ENCODE measurements at regions not wholly inside any gene's neighbourhood (a gene's known extent, or its start where the extent isn't known, plus 50 kb on each side); places are given as distances from the start of the nearest gene placed in this dataset.
"Not testable (repeated sequence)": the region's sequence is repeated elsewhere in the genome, so short reads cannot be mapped to it uniquely, and the experiment has no call there.

DNA sequence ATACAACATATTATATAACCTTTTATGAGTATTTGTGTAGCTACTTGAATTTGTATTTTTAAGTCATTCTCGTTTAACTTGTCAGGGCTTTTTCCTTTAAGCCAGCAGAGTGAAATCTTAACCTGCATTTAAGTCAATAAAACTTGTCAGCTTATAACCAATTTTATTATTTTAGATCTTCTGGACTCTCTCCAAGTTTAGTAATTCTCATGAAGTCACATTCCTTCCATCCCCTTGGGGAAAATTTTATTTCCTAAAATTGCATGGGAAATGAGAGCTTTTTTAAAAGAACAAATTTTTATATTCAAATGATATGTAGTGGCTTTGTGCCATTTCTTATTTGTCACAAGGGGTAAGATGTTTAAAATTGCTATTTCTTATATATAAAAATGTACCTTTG is 74.0 kb downstream of the SEPTIN7 start:
- Histone ChIP-seq H3K27ac (ENCODE audit: low read depth in 2 of 2, low read length in 1 of 2) (peak overlapping the region in 1 of 2 experiments; percentile 54; a peak in 3 of 4 replicates), H3K27me3 (ENCODE audit: insufficient read depth) (no peaks in the 10 kb centered on the region), H3K4me1 (ENCODE audit: control insufficient read depth in 1 of 2, insufficient read depth in 2 of 2, low read depth in 1 of 2, low read length in 1 of 2) (peaks cover 9 to 31% of the 10 kb centered on the region in 2 experiments; a peak in 3 of 4 replicates), H3K9me3 (no peaks in the 10 kb centered on the region), H3K9me2 (no peaks in the 10 kb centered on the region), H3K79me2 (ENCODE audit: insufficient read depth) (peaks cover 64% of the 10 kb centered on the region), H2AFZ (ENCODE audit: low read depth) (no peak overlapping the region), H3K36me3 (replicated peaks in 1 of 2; ENCODE audit: control insufficient read depth in 1 of 2, insufficient read depth in 2 of 2, low read length in 1 of 2) (peaks cover 54 to 57% of the 10 kb centered on the region in 2 experiments), H3K9ac (no peak overlapping the region; the same call in 1 of the 2 replicates), H3K4me2 (no peak overlapping the region), H3F3A (replicated peaks; ENCODE audit: insufficient read depth) (peaks cover 40% of the 10 kb centered on the region), H4K20me1 (ENCODE audit: insufficient read depth) (peaks cover 21% of the 10 kb centered on the region), H3K4me3 (ENCODE audit: low read depth in 2 of 2, low read length in 1 of 2) (no peak overlapping the region)
- TF ChIP-seq, protein P1, sequence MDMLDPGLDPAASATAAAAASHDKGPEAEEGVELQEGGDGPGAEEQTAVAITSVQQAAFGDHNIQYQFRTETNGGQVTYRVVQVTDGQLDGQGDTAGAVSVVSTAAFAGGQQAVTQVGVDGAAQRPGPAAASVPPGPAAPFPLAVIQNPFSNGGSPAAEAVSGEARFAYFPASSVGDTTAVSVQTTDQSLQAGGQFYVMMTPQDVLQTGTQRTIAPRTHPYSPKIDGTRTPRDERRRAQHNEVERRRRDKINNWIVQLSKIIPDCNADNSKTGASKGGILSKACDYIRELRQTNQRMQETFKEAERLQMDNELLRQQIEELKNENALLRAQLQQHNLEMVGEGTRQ (IDR thresholded peaks at IDR 0.05; ENCODE audit: borderline replicate concordance, low read depth, low read length): no peak
- TF ChIP-seq GABPA (IDR thresholded peaks at IDR 0.05; ENCODE audit: low read depth): no peak
- DNase-seq: no peak
- CTCF ChIA-PET: interaction anchor here (0.9 to 2.0 kb wide), 2 partner anchors 17 to 165 kb away, joined by 3 to 6 read pairs; no protein-coding TSS in a partner anchor
- POLR2A ChIA-PET: no interaction called here
- 64% methylated on average over 1 of the region's 1 CpG for WGBS (ENCODE audit: low lambda C conversion rate)

DNA sequence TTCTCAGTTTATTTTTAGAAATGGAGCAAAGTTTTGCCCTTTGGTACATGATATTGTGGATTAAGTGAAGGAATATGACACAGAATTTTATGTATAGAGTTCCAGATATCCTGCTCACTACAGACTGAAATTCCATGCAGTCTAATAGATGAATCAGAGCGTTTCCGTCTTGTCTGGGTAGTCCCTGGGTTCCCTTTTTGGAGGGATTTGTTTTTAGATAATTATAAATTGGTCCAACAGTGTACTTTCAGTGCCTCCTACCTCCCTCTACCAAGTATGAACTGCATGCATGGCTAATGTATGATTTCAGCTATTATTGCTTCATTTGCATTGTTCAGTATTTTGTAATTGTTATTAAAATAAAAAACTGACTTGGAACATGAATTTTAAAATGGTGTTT is 74.4 kb downstream of the SEPTIN7 start:
- Histone ChIP-seq H3K79me2 (ENCODE audit: insufficient read depth) (peaks cover 60% of the 10 kb centered on the region), H3K36me3 (replicated peaks in 1 of 2; ENCODE audit: control insufficient read depth in 1 of 2, insufficient read depth in 2 of 2, low read length in 1 of 2) (peaks cover 57 to 61% of the 10 kb centered on the region in 2 experiments), H3K27ac (ENCODE audit: low read depth in 2 of 2, low read length in 1 of 2) (peak overlapping the region in 1 of 2 experiments; percentile 54; a peak in 3 of 4 replicates), H3F3A (replicated peaks; ENCODE audit: insufficient read depth) (peaks cover 40% of the 10 kb centered on the region), H3K27me3 (ENCODE audit: insufficient read depth) (no peaks in the 10 kb centered on the region), H3K4me1 (ENCODE audit: control insufficient read depth in 1 of 2, insufficient read depth in 2 of 2, low read depth in 1 of 2, low read length in 1 of 2) (peaks cover 9 to 31% of the 10 kb centered on the region in 2 experiments; a peak in 3 of 4 replicates), H4K20me1 (ENCODE audit: insufficient read depth) (peaks cover 20% of the 10 kb centered on the region), H3K4me3 (ENCODE audit: low read depth in 2 of 2, low read length in 1 of 2) (no peak overlapping the region), H2AFZ (ENCODE audit: low read depth) (no peak overlapping the region), H3K9me2 (no peaks in the 10 kb centered on the region), H3K9ac (no peak overlapping the region; the same call in 1 of the 2 replicates), H3K4me2 (peak overlapping the region; percentile 8; the same call in 1 of the 2 replicates), H3K9me3 (no peaks in the 10 kb centered on the region)
- no peak for TF ChIP-seq JUND (IDR thresholded peaks at IDR 0.05)
- TF ChIP-seq FOSL2 (IDR thresholded peaks at IDR 0.05; ENCODE audit: borderline replicate concordance, low read depth): peak; percentile 32; the same call in 1 of the 2 replicates
- CTCF ChIA-PET: interaction anchor here (0.9 kb wide), 1 partner anchor 17 kb away, joined by 3 read pairs; no protein-coding TSS in a partner anchor
- no peak for DNase-seq
- 50% methylated on average over 2 of the region's 2 CpGs for WGBS (ENCODE audit: low lambda C conversion rate)
- POLR2A ChIA-PET: no interaction called here

DNA sequence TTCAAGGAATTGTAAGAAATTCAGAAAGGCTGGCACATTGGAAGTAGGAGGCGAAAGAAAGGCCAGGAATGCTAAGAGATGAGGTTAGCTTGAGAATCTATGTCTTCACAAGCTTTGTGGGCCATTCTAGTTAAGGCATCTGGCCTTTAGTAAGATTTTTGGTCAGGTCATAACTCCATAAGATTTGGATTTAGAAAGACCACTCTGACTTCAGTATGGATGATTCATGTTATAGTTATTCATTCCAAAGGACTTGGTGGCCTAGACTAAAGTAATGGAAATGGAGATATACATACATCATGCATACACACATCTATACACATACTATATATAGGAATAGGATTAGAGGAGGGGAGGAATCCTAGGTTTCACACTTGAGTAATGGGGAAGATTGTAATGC is 77.5 kb downstream of the SEPTIN7 start:
- DNase-seq: no peak
- Histone ChIP-seq H3K4me2 (no peak overlapping the region), H3K9me2 (no peaks in the 10 kb centered on the region)

DNA sequence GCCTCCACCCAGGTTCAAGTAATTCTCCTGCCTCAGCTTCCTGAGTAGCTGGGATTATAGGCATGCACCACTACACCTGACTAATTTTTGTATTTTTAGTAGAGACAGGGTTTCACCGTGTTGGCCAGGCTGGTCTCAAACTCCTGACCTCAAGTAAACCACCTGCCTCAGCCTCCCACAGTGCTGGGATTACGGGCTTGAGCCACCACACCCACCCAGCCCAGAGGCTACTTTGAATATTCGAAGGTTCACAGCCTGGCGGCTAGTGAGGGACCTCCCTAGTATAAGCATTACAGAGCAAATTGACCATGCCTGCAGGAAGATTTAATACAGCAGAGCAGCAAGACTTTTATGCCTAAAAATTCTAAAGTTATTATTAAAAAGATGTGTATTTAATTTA is 86.6 kb downstream of the SEPTIN7 start:
- H3K79me2 ChIP-seq (ENCODE audit: insufficient read depth); H3K27me3 ChIP-seq (ENCODE audit: insufficient read depth); H3K9me3 ChIP-seq; H3K4me1 ChIP-seq (ENCODE audit: control insufficient read depth in 1 of 2, insufficient read depth in 2 of 2, low read depth in 1 of 2, low read length in 1 of 2); DNase-seq; H3K27ac ChIP-seq (ENCODE audit: low read depth in 2 of 2, low read length in 1 of 2); H3K9ac ChIP-seq; H3K9me2 ChIP-seq; H4K20me1 ChIP-seq (ENCODE audit: insufficient read depth); POLR2A ChIA-PET; H3K4me2 ChIP-seq; H2AFZ ChIP-seq (ENCODE audit: low read depth); H3K4me3 ChIP-seq (ENCODE audit: low read depth in 2 of 2, low read length in 1 of 2): not testable (repeated sequence)
- CTCF ChIA-PET: interaction anchor here (1.9 kb wide), 1 partner anchor 178 kb away, joined by 7 read pairs; no protein-coding TSS in a partner anchor
- Histone ChIP-seq H3K36me3 (replicated peaks in 1 of 2; ENCODE audit: control insufficient read depth in 1 of 2, insufficient read depth in 2 of 2, low read length in 1 of 2) (peaks cover 82 to 93% of the 10 kb centered on the region in 2 experiments), H3F3A (replicated peaks; ENCODE audit: insufficient read depth) (peaks cover 24% of the 10 kb centered on the region)
- 100% methylated on average over 3 of the region's 4 CpGs for WGBS (ENCODE audit: low lambda C conversion rate)

More for the DNA sequence above, 77.5 kb downstream of the SEPTIN7 start:
- TF ChIP-seq TEAD4 (IDR thresholded peaks at IDR 0.05; ENCODE audit: borderline replicate concordance, insufficient read depth) (no peak), RXRA (IDR thresholded peaks at IDR 0.05; ENCODE audit: borderline replicate concordance, low read depth) (no peak), MEF2A (IDR thresholded peaks at IDR 0.05; ENCODE audit: borderline replicate concordance, low read depth) (no peak), FOXM1 (IDR thresholded peaks at IDR 0.05; ENCODE audit: low read depth) (no peak), JUND (IDR thresholded peaks at IDR 0.05) (peak; percentile 25; the same call in 1 of the 2 replicates)
- CTCF ChIA-PET: interaction anchor here (0.6 to 2.1 kb wide), 4 partner anchors 13 to 169 kb away, joined by 3 to 7 read pairs (median 4); partner anchors contain the start of gene SEPTIN7
- Histone ChIP-seq H3K4me1 (ENCODE audit: control insufficient read depth in 1 of 2, insufficient read depth in 2 of 2, low read depth in 1 of 2, low read length in 1 of 2) (peaks cover 0 to 28% of the 10 kb centered on the region in 2 experiments; a peak in 2 of 4 replicates), H3K36me3 (replicated peaks in 1 of 2; ENCODE audit: control insufficient read depth in 1 of 2, insufficient read depth in 2 of 2, low read length in 1 of 2) (peaks cover 67 to 73% of the 10 kb centered on the region in 2 experiments), H3K79me2 (ENCODE audit: insufficient read depth) (peaks cover 40% of the 10 kb centered on the region), H2AFZ (ENCODE audit: low read depth) (no peak overlapping the region), H3K9ac (no peak overlapping the region), H3K9me3 (no peaks in the 10 kb centered on the region), H3K27me3 (ENCODE audit: insufficient read depth) (no peaks in the 10 kb centered on the region), H3K4me3 (ENCODE audit: low read depth in 2 of 2, low read length in 1 of 2) (no peak overlapping the region), H4K20me1 (ENCODE audit: insufficient read depth) (0 out of 2 replicates have a peak, but pooled peaks cover 4% of the 10 kb centered on the region), H3K27ac (ENCODE audit: low read depth in 2 of 2, low read length in 1 of 2) (no peak overlapping the region), H3F3A (replicated peaks; ENCODE audit: insufficient read depth) (peaks cover 28% of the 10 kb centered on the region)
- POLR2A ChIA-PET: no interaction called here
- 92% methylated on average over 1 of the region's 1 CpG for WGBS (ENCODE audit: low lambda C conversion rate)

Data from SK-N-SH (cell line).